Central memory CD8-positive, alpha-beta T cell (primary cell): ENCODE measurements at regions not wholly inside any gene's neighbourhood (a gene's known extent, or its start where the extent isn't known, plus 50 kb on each side); places are given as distances from the start of the nearest gene placed in this dataset.

Experiments used
- ATAC-seq: fragments of 150-1000 bp; cut with Tn5 transposase; replicated peaks from 2 replicates; pipeline ENCODE4 v1.10.0; 2022; ENCODE audit warnings: mild to moderate bottlenecking, moderate FRiP score, moderate number of reproducible peaks; ENCODE audit not compliant: poor library complexity, severe bottlenecking; ENCODE audit errors: extremely low read depth
- DNase-seq, 2 donors: peaks; one replicate each; pipeline ENCODE4 v3.0.0; 2021; ENCODE audit warnings: low spot score in 2 of 2
- H3K27ac Mint-ChIP-seq: one replicate; pipeline ENCODE4 v1.8.0; 2022; ENCODE audit warnings: low read depth, mild to moderate bottlenecking, moderate library complexity, mixed read lengths
- H3K27me3 Mint-ChIP-seq: one replicate; pipeline ENCODE4 v1.8.0; 2022; ENCODE audit warnings: mixed read lengths
- H3K36me3 Mint-ChIP-seq: one replicate; pipeline ENCODE4 v1.8.0; 2022; ENCODE audit warnings: mild to moderate bottlenecking, moderate library complexity, mixed read lengths; ENCODE audit not compliant: insufficient read depth
- H3K4me1 Mint-ChIP-seq: one replicate; pipeline ENCODE4 v1.8.0; 2022; ENCODE audit warnings: mixed read lengths
- H3K4me3 Mint-ChIP-seq: one replicate; pipeline ENCODE4 v1.8.0; 2022; ENCODE audit warnings: mild to moderate bottlenecking, moderate library complexity, mixed read lengths
- H3K9me3 Mint-ChIP-seq: one replicate; pipeline ENCODE4 v1.8.0; 2022; ENCODE audit warnings: mixed read lengths

GRCh38 chr15:39287322-39288195 is 293.3 kb upstream of the THBS1 start:
- no peak for ATAC-seq
- no peak overlapping the region for H3K4me3 Mint-ChIP-seq
- peaks cover 52% of the 10 kb centered on the region for H3K27me3 Mint-ChIP-seq

GRCh38 chr15:39290711-39291435 is 290.0 kb upstream of the THBS1 start:
- Mint-ChIP-seq H3K4me3 (no peak overlapping the region), H3K4me1 (no peaks in the 10 kb centered on the region), H3K9me3 (no peaks in the 10 kb centered on the region), H3K36me3 (no peaks in the 10 kb centered on the region), H3K27me3 (peaks cover 58% of the 10 kb centered on the region), H3K27ac (no peak overlapping the region)
- DNase-seq (no peak), ATAC-seq (no peak)

More at GRCh38 chr15:39287322-39288195, 293.3 kb upstream of the THBS1 start:
- no peak for DNase-seq
- Mint-ChIP-seq H3K36me3 (no peaks in the 10 kb centered on the region), H3K4me1 (no peaks in the 10 kb centered on the region), H3K27ac (no peak overlapping the region), H3K9me3 (no peaks in the 10 kb centered on the region)

DNA sequence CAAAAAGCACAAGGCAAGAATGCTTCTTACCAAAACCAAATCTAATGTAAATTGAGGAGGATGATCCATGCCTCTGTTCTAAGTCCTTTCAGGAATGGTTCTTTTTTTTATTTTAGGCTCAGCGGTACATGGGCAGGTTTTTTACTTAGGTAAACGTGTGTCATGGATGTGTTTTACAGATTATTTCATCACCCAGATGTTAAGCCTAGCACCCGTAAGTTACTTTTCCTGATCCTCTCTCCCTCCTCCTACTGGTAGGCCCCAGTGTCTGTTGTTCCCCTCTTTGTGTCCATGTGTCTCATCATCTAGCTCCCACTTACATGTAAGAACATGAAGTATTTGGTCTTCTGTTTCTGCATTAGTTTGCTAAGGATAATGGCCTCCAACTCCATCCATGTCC is 289.2 kb upstream of the THBS1 start:
- Mint-ChIP-seq H3K36me3 (no peaks in the 10 kb centered on the region), H3K27me3 (peaks cover 58% of the 10 kb centered on the region), H3K9me3 (no peaks in the 10 kb centered on the region), H3K4me1 (no peaks in the 10 kb centered on the region), H3K4me3 (no peak overlapping the region), H3K27ac (no peak overlapping the region)
- no peak for ATAC-seq
- DNase-seq, result no peak

DNA sequence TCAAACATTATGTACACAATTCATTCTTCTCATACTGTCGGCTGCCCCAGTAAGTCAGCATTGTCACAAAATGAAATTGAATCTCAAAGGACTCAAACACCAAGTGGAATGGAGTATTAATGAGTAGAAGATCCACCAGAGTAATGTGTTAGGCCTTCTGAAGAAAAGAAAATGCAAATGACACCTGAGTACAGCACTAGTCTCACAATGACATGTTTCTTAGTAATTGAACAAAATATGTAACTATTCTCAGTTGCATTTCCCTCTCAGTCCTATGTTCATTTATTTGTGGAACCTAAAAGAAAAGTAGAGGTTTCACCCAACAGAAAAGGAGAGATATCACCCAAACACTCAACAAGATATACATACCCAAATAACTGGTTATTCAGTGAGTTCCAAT is 283.9 kb upstream of the THBS1 start:
- Mint-ChIP-seq H3K27me3 (peaks cover 82% of the 10 kb centered on the region), H3K27ac (no peak overlapping the region), H3K4me3 (no peak overlapping the region), H3K4me1 (no peaks in the 10 kb centered on the region), H3K36me3 (no peaks in the 10 kb centered on the region), H3K9me3 (no peaks in the 10 kb centered on the region)
- ATAC-seq (no peak), DNase-seq (no peak)

GRCh38 chr15:39298271-39298962 is 282.5 kb upstream of the THBS1 start:
- Mint-ChIP-seq H3K9me3 (no peaks in the 10 kb centered on the region), H3K27me3 (peaks cover 83% of the 10 kb centered on the region), H3K36me3 (no peaks in the 10 kb centered on the region), H3K4me3 (no peak overlapping the region), H3K4me1 (no peaks in the 10 kb centered on the region), H3K27ac (no peak overlapping the region)
- ATAC-seq, result no peak
- no peak for DNase-seq

GRCh38 chr15:39299486-39300267 is 281.2 kb upstream of the THBS1 start:
- Mint-ChIP-seq H3K36me3 (no peaks in the 10 kb centered on the region), H3K27me3 (peaks cover 77% of the 10 kb centered on the region), H3K27ac (no peak overlapping the region), H3K4me3 (no peak overlapping the region), H3K9me3 (no peaks in the 10 kb centered on the region), H3K4me1 (no peaks in the 10 kb centered on the region)
- ATAC-seq (no peak), DNase-seq (no peak)

DNA sequence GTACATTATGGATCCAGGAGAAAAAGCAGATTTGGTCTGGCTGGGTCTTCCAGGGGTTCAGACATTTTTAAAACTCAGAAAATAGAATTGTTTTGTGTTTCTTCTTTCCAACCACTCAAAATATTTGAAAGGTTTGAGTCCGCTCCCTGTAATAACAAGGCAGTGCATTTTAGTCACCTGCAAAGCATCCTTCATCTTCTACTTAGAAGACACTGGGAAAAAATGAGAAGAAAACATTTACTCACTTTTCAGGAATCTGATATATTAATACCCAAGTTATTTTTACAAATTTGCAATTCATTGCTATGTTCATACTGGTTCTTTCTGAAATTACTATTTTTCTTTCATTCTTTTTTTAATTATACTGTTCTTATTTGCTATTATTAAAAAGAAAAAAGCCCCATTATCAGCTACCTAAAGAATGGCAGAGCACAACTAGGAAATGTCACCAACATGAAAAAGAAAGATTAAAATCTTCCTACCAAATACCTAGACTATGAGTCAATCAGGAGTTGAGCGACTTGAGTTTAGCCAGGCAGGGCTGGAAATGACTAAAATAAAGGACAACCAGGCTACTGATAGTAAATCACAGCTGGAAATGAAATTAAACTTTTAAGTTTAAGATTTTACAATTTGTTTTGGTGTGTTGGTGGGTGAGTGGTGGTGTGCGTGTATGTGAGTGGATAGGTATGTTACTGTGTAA is 280.3 kb upstream of the THBS1 start:
- Mint-ChIP-seq H3K4me3 (no peak overlapping the region), H3K9me3 (no peaks in the 10 kb centered on the region), H3K27me3 (peaks cover 71% of the 10 kb centered on the region), H3K36me3 (no peaks in the 10 kb centered on the region), H3K4me1 (no peaks in the 10 kb centered on the region), H3K27ac (no peak overlapping the region)
- DNase-seq, result no peak
- ATAC-seq, result no peak

DNA sequence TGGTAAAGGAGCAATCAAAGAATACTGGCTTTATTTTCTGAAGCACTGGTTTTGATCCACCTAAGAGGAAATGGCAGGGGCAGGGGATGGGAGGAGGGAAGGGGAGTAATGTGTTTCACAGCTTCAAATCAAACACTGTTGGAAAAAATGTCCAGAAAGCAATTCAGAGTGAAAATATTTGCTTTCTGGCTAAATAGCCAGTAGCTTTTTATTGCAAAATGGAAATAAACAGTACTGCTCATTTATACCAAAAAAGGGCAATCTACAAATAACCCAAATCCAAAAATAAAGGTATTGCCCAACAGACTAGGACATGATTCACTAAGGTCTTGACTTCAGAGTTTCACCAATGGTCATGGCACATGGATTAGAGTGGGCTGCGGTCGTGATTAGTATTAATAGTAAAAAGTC is 279.3 kb upstream of the THBS1 start:
- no peak for DNase-seq
- no peak overlapping the region for H3K27ac Mint-ChIP-seq
- ATAC-seq, result no peak
- no peak overlapping the region for H3K4me3 Mint-ChIP-seq
- no peaks in the 10 kb centered on the region for H3K36me3 Mint-ChIP-seq
- peaks cover 71% of the 10 kb centered on the region for H3K27me3 Mint-ChIP-seq
- no peaks in the 10 kb centered on the region for H3K4me1 Mint-ChIP-seq
- H3K9me3 Mint-ChIP-seq, result no peaks in the 10 kb centered on the region

GRCh38 chr15:39302936-39303335 is 277.9 kb upstream of the THBS1 start:
- ATAC-seq (no peak), DNase-seq (no peak)
- Mint-ChIP-seq H3K9me3 (no peaks in the 10 kb centered on the region), H3K36me3 (no peaks in the 10 kb centered on the region), H3K4me3 (no peak overlapping the region), H3K27ac (no peak overlapping the region), H3K4me1 (no peaks in the 10 kb centered on the region), H3K27me3 (peaks cover 71% of the 10 kb centered on the region)

GRCh38 chr15:39304201-39304841 is 276.6 kb upstream of the THBS1 start:
- no peaks in the 10 kb centered on the region for H3K9me3 Mint-ChIP-seq
- H3K4me3 Mint-ChIP-seq, result no peak overlapping the region
- H3K4me1 Mint-ChIP-seq, result no peaks in the 10 kb centered on the region
- no peaks in the 10 kb centered on the region for H3K36me3 Mint-ChIP-seq
- no peak overlapping the region for H3K27ac Mint-ChIP-seq
- no peak for DNase-seq
- no peak for ATAC-seq
- peaks cover 74% of the 10 kb centered on the region for H3K27me3 Mint-ChIP-seq

DNA sequence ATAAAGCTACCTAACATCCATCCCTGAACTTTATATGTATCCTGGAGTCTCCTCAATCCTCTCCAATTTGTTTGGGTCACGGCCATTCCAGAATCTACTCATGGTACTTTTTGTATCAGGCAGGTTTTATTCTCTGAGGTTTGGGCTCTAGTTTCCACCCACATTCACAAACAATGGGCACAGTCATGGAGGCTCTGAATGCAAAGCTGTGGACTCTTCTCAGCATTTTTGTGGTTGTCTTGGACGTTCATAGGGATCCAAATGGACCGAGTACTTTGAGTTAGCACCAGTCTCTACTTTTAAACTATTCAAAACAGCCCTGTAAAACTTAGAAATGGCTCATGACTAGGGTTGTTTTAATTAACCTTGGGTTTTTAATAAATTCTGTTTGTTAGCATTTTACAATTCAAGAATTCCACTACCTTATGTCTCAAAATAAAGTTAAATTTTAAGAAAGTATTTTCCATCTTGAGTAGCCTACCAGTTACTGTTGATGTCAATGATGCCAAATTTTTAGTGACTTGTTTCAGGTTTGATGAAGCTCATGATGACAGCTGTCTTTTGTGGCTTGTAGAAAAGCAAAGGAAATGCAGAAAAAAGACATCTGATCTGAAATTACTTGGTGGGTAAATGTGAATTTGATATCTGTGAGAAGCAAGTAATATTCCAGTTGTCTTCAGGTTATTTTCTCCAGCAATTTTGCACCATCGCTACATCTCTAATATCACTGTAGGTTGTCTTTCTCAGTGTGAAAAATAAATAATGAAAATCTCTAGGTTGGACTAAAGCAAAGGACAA is 275.7 kb upstream of the THBS1 start:
- Mint-ChIP-seq H3K27ac (no peak overlapping the region), H3K4me1 (no peaks in the 10 kb centered on the region), H3K4me3 (no peak overlapping the region), H3K27me3 (peaks cover 75% of the 10 kb centered on the region), H3K9me3 (no peaks in the 10 kb centered on the region), H3K36me3 (no peaks in the 10 kb centered on the region)
- no peak for ATAC-seq
- DNase-seq, result no peak
